GM19025 (cell line): ENCODE measurements at regions not wholly inside any gene's neighbourhood (a gene's known extent, or its start where the extent isn't known, plus 50 kb on each side); places are given as distances from the start of the nearest gene placed in this dataset.

Source experiments
- ATAC-seq: cut with Tn5 transposase; IDR thresholded peaks from one replicate; pipeline ENCODE4 v1.9.1; 2021; ENCODE audit warnings: mild to moderate bottlenecking, low read depth, moderate library complexity; ENCODE audit not compliant: unreplicated experiment

DNA sequence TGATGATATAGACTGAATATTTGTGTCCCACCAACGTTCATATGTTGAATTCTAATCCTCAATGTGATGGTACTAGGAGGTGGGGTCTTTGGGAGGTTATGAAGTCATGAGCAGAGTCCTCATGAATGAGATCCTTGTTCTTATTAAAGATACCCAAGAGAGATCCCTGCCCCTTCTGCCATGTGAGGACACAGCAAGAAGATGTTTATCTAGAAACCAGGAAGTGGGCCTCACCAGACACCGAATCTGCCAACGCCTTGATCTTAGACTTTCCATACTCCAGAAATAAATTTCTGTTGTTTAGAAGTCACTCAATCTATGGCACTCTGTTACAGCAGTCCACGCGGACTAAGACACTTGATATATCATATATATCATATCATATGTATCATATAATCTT is 67.7 kb upstream of the GCM1 start:
- ATAC-seq = no peak

DNA sequence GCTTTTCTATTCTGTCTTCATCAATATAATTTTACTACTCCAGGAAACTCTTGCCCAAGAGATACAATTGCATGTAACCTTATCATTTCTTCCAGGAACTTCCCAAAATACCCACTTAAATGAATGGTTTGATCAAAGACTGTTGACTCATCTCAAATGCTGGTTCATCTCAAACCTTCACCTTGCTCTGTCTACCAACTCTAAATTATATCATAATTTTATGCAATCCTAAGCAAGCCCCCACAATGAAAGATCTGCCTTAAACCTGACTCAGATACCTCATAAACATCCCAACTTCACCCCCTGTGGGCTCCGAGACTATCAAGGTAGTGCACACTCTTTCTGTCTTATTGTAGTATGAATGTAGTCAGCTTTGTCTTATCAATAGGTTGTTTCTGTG is 65.5 kb upstream of the GCM1 start:
- no peak for ATAC-seq

DNA sequence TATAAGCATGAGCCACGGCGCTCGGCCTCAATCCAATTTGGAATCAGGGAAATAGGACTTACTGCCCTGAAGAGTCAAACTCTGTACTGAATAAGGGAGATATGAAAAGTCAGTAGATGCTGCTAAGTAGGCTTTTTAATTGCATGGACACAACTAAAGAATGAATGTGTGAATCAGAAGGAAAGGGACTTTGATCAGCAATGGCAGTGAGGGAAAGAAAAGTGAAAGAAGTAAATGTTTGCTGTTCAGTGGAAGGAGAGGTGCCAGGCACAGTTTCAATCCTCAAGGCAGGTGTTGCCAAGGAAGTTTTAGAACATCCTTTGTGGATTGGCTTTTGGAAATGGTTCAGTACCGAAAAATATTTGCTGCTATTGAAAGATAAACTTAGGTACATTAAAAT is 62.2 kb upstream of the GCM1 start:
- no peak for ATAC-seq

DNA sequence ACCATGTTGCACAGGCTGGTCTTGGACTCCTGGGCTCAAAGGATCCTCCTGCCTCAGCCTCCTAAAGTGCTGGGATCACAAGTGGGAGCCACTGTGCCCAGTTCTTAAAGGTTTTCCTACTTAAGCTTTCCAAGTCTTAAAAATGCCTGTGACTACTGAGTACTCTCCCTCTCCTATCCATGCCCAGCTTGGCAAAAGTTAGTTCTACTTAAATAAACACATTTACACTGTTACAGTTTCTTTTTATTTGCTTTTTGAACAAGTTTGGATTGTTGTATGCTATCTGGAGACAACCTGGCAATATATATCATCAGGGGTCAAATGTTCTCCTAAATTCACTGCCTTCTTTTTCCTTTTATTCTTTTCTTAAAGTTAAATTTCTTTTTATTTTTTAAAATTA is 61.0 kb upstream of the GCM1 start:
- no peak for ATAC-seq

DNA sequence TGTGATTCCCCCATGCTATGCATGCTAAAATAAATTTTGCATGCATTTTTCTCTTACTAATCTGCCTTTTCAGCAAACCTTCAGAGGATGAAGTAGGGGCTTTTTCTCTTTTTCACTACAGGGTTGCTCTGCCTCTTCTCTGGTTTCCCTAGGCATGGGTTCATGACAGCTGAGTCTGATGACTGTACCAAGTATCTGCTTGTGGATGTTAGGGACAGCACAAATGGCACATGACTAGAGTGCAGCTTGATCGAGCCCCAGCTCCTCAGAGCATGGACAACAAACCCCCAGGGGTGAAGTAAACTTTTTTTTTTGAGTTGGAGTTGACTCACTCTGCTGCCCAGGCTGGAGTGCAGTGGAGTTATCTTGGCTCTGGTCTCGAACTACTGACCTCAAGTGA is 57.1 kb upstream of the GCM1 start:
- no peak for ATAC-seq

DNA sequence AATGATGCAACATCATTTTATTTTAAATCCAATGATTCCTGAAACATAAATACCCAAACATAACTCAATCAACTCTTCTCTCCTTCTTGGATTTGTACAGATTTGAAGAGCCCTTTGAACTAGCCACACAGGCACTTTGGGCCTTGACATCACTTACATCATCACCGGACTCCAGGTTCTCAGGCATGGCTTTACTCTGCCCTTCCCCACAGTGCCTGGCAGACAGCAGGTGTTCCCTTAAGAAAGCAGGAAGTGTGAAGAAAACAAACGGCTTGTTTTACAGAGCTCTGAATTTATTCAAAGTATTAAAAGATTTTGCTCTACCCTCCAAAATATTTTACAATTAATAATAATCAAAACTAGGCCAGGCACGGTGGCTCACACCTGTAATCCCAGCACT is 54.8 kb upstream of the GCM1 start:
- ATAC-seq = no peak

DNA sequence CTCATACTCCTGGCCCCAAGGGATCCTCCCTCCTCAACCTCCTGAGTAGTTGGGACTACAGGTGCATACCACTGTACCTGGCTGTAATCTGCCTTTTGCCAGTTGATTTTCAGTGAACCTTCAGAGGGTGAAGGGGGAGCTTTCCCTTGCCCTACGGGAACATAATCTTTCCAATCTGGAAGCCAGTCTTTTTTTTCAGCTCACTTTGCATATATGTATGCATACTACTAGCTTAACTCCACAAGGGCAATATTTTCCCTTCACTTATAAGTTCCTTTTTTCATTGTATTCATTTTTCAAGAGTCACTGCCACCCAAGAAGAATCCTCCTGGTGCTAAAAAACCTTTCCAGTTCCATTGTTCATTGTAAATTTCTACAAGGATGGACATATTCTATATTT is 53.4 kb upstream of the GCM1 start:
- ATAC-seq = no peak

DNA sequence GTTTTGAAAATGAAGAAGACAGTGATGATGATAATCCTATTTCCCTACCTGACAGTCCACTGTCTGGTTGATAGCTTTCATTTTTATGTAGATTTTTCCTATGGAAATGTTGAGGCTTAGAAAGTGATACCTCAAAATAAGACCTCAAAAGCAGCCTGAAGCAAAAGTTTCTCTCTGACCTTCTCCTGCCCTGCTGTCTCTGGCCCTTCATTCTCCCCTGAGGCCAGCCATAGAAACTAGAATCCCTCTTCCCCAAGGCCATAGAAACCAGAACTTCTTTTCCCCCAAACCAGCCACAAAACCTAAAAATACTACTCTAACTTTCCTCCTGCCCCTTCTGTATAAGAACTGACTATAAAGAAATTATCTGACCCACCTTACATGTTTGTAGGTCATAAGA is 52.6 kb upstream of the GCM1 start:
- ATAC-seq = no peak

DNA sequence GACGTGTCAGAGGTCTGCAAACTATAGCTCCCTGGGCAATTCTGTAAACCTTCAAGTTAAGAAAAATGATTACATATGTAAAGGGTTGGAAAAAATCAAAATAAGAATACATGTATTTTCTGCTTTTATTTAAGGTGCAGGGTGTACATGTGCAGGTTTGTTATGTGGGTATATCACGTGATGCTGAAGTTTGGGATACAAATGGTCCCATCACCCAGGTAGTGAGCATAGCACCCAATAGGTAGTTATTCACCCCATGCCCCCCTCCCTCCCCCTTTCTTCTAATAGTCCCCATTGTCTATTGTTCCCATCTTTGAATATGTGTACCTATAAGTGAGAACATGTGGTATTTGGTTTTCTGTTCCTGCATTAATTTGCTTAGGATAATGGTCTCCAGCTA is 51.1 kb upstream of the GCM1 start:
- no peak for ATAC-seq

DNA sequence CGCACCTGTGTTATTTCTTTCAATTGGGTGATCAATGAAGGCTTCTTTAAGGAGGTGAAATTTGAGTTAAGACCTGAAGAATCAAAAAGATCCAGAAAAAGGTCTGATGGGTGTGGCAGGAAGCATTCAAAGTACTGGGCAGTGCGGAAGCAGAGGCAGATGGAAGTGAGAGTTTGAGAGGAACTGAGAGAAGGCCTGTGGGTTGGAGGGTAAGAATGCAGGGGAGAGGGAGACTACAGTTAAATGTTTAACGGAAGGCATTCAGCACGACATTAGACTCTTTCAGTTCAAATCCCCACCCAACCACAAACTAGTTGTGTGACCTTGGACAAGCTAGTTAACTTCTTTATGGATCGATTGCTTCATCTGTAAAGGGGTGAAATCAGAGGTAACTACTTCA is 50.5 kb upstream of the GCM1 start:
- ATAC-seq = peak; percentile 83
